Activated CD4-positive, alpha-beta T cell treated with anti-CD3 and anti-CD28 coated beads for 36 hours (primary cell): ENCODE measurements at regions not wholly inside any gene's neighbourhood (a gene's known extent, or its start where the extent isn't known, plus 50 kb on each side); places are given as distances from the start of the nearest gene placed in this dataset.
"Not testable (repeated sequence)": the region's sequence is repeated elsewhere in the genome, so short reads cannot be mapped to it uniquely, and the experiment has no call there.

ENCODE experiments used
- ATAC-seq: fragments of 200-7000 bp; cut with Tn5 transposase; one replicate; pipeline ENCODE4 v1.10.0; 2021; ENCODE audit warnings: mild to moderate bottlenecking, moderate library complexity
- CTCF ChIA-PET: fragments of 350-600 bp; sonication (Branson Sonifier 250); formaldehyde crosslinking; loops from one replicate; lab custom pipeline; 2021; ENCODE audit warnings: antibody characterized with exemption; lab: Charles Lee
- POLR2A ChIA-PET: fragments of 350-600 bp; sonication (Branson Sonifier 250); formaldehyde crosslinking; loops from one replicate; lab custom pipeline; 2021; ENCODE audit warnings: antibody characterized with exemption, inconsistent platforms; lab: Charles Lee
- DNase-seq: peaks from one replicate; pipeline ENCODE4 v3.0.0-alpha.2; 2020
- H3K27ac Mint-ChIP-seq: one replicate; pipeline ENCODE4 v1.8.0; 2021; ENCODE audit warnings: mixed read lengths
- H3K27me3 Mint-ChIP-seq: one replicate; pipeline ENCODE4 v1.8.0; 2021; ENCODE audit warnings: mixed read lengths
- H3K36me3 Mint-ChIP-seq: one replicate; pipeline ENCODE4 v1.8.0; 2021; ENCODE audit warnings: low read depth, mixed read lengths
- H3K4me1 Mint-ChIP-seq: one replicate; pipeline ENCODE4 v1.8.0; 2021; ENCODE audit warnings: mixed read lengths
- H3K4me3 Mint-ChIP-seq: one replicate; pipeline ENCODE4 v1.8.0; 2021; ENCODE audit warnings: mild to moderate bottlenecking, moderate library complexity, mixed read lengths
- H3K9me3 Mint-ChIP-seq: one replicate; pipeline ENCODE4 v1.8.0; 2021; ENCODE audit warnings: low read depth, mixed read lengths
- intact Hi-C, 2 experiments: fragments of 100-400 bp; cut with DNase I in 1 of 2; cut with micrococcal nuclease in 1 of 2; formaldehyde crosslinking; loops; one replicate each; pipeline versions ENCODE4 v1.14.2 to v1.15.1; 2022 to 2024; cut with DNase I, micrococcal nuclease

DNA sequence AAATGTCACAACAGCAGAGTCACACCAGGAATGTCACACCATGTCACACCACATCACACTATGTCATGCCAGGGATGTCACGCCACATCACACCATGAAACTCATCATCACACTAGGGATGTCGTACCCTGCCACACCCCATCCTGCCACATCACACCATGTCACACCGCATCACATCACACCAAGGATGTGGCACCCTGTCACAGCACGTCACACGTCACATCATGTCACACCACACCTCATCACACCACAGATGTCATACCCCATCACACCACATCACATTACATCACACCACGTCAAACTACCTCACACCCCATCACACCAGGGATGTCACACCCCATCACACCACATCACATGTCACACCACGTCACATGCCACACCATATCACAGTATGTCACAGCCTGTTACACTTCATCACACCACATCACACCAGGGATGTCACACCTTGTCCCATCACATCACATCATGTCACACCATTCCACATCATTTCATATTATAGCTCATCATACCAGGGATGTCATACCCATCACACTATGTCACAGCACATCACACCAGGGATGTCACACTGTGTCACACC lies 90.9 kb downstream of the TMEM121 start:
- Mint-ChIP-seq H3K36me3 (no peaks in the 10 kb centered on the region), H3K9me3 (no peaks in the 10 kb centered on the region), H3K27me3 (peaks cover 8% of the 10 kb centered on the region), H3K27ac (no peak overlapping the region), H3K4me3 (no peak overlapping the region), H3K4me1 (no peaks in the 10 kb centered on the region)
- intact Hi-C loops = loop anchor here (1.0 to 10.0 kb wide), 3 partner anchors 15 to 146 kb away; no protein-coding TSS in a partner anchor
- peak; percentile 35 for DNase-seq
- peak; percentile 16 for ATAC-seq
- ChIA-PET POLR2A (no interaction called here), CTCF (no interaction called here)

DNA sequence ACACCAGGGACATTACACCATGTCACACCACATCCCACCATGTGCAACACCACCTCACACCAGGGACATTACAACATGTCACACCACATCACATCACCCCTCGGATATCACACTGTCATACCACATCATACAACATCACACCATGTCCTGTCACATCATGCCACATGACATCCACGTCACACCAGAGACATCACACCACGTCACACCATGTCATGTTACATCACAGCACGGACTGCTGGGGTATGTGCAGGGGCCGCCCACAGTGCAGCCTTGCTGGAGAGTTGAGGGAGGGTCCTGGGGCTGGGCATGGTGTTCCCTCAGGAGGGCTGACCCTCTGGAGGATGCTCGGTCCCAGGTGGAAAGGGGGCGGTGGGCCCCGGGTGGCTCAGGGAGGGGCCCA lies 91.4 kb downstream of the TMEM121 start:
- not testable (repeated sequence) for ATAC-seq
- intact Hi-C loops = loop anchor here (1.0 to 10.0 kb wide), 3 partner anchors 14 to 145 kb away; no protein-coding TSS in a partner anchor

DNA sequence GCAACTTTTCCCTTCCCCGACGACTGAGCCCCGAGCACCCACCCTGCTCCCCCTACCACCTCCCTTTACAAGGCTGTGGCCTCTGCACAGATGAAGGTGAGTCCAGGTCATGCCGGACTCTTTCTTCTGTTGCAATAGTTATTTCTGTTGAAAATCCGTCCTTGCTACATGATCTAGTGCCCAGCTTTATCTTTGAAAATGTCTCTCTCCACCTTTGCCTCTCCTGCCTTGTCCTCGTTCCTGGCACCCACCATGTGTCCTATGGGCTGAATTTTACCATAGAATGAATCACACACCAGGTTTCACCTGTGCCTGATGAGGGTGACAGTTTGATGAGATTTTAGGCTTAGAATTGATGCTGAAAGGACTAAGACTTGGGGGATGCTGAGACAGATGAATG lies 92.9 kb downstream of the TMEM121 start:
- H3K27me3 Mint-ChIP-seq, H3K27ac Mint-ChIP-seq, CTCF ChIA-PET, H3K9me3 Mint-ChIP-seq, H3K4me1 Mint-ChIP-seq, POLR2A ChIA-PET, H3K36me3 Mint-ChIP-seq, ATAC-seq, DNase-seq, H3K4me3 Mint-ChIP-seq: not testable (repeated sequence)
- intact Hi-C loops = loop anchor here in 1 of 2 experiments (10.0 kb wide), 1 partner anchor 115 kb away; no protein-coding TSS in a partner anchor

More for the DNA sequence above, 91.4 kb downstream of the TMEM121 start:
- POLR2A ChIA-PET, H3K9me3 Mint-ChIP-seq, H3K4me3 Mint-ChIP-seq, DNase-seq, H3K4me1 Mint-ChIP-seq, H3K36me3 Mint-ChIP-seq, CTCF ChIA-PET, H3K27ac Mint-ChIP-seq, H3K27me3 Mint-ChIP-seq: not testable (repeated sequence)

DNA sequence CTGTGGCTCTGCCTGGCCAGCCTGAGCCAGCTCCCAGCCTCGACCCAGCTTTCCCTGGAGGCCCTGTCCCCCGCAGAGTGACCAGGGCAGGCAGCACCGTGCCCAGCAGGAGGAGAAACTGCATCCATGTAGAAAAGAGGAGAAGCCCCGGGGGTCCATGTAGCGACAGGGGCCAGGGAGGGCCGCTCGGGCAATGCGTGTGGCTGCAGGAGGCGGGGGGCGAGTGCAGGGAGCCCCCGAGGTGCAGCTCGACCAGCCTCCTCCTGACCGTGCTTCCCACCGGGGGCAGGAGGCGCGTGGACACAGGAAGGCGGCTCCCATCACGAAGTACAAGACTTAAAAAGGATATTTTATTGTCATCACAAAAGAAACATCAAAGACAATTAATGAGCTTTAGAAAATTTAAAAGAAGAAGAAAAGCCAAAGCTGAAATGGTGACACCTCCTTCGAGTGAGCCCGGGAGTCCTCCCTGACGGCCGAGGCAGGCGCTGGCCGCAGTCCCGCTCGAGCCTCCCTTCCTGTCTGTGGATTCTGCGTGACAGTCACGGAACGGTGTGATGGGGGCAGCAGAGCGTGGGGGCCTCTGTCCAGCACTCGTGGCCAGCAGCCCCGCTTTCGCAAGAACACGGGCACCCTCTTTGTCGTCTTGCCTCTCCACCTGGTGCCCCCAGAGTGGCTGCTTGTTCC lies 93.9 kb downstream of the TMEM121 start:
- intact Hi-C loops, H3K4me1 Mint-ChIP-seq, H3K4me3 Mint-ChIP-seq, DNase-seq, H3K9me3 Mint-ChIP-seq, H3K27ac Mint-ChIP-seq, CTCF ChIA-PET, H3K27me3 Mint-ChIP-seq, POLR2A ChIA-PET, H3K36me3 Mint-ChIP-seq, ATAC-seq: not testable (repeated sequence)

DNA sequence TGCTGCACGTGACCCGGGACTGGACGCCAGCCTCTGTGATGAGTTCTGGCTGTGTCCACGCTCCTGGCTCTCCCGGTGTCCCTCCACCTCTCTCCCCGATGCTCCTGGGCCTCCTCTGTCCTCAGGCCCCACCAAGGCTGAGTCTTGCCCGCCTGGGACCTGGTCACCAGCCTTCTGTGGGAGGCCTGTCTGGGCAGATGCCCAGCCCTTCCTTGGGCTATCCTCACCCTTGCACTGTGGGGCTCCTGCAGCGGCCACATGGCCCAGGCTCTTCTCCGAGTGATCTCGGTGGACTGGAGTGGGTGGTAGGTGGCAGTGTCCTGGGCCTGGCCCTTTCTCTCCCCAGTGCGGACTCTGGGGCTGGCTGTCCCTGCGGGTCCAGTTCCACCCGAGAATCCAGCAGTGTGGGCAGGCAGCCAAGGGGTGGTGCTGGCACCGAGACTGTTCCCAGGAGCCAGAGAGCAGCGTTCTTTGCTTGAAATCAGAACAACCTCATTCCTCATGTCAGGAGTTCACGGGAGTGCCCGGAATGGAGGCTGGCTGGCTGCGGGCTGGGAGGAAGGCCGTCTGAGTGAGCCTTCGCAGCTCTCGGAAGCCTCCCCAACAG lies 94.6 kb downstream of the TMEM121 start:
- intact Hi-C loops, H3K27ac Mint-ChIP-seq, POLR2A ChIA-PET, H3K36me3 Mint-ChIP-seq, CTCF ChIA-PET, DNase-seq, ATAC-seq, H3K4me1 Mint-ChIP-seq, H3K4me3 Mint-ChIP-seq, H3K9me3 Mint-ChIP-seq, H3K27me3 Mint-ChIP-seq: not testable (repeated sequence)

DNA sequence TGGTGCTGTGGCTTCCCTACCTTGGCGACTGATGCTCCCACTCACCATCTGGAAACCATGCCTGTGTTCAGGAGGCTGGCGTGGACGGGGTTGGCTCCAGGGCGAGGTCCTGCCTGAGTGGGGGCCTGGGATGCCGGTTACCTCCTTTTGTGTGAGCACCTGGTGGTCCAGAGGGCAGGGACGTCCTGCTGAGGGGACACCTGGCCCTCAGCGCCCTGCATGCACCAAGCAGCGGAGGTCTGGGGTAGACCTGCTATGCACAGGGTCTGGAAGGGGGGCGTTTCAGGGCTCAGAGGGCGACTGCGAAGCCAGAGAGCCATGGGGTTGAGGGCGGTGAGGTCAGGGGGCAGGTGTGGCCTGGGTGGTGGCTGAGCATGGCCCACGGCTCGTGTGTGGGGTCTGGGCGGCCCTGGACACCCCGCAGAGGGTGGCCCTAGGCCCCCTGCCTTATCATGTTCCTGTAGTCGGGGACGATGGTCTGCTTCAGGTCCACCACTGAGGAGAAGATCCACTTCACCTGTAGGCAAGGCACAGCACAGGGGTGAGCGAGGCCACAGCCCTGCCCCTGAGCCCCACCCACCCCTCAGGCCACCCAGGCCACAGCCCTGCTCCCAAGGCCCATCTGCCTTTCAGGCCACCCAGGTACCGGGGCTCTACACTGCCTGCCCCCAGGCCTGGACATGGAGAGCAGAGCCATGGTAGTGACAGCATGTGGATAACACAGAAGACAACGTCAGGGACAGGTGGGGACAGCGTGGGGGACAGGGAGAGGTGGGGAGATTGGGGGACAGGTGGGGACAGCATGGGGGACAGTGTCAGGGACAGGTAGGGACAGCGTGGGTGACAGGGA lies 95.3 kb downstream of the TMEM121 start:
- POLR2A ChIA-PET, DNase-seq: not testable (repeated sequence)

DNA sequence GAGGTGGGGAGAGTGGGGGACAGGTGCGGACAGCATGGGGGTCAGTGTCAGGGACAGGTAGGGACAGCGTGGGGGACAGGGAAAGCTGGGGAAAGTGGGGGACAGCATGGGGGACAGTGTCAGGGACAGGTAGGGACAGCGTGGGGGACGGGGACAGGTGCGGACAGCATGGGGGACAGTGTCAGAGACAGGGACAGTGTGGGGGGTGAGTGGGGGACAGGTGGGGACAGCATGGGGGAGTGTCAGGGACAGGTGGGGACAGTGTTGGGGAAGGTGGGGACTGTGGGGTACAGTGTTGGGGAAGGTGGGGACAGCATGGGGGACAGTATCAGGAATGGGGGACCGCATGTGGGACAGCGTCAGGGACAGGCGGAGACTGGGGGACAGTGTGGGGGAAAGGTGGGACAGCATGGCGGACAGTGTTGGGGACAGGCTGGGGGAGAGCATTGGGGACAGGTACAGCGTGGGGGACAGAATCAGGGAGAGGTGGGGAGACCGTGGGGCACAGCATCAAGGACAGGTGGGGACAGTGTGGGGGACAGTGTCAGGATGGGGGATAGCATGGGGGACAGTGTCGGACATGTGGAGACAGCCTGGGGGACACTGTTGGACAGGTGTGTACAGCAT lies 96.1 kb downstream of the TMEM121 start:
- no peaks in the 10 kb centered on the region for H3K4me1 Mint-ChIP-seq
- H3K9me3 Mint-ChIP-seq = no peaks in the 10 kb centered on the region
- peaks cover 4% of the 10 kb centered on the region for H3K27me3 Mint-ChIP-seq
- no peak for ATAC-seq
- intact Hi-C loops = no loop called here
- no peak overlapping the region for H3K4me3 Mint-ChIP-seq
- ChIA-PET POLR2A (no interaction called here), CTCF (no interaction called here)
- H3K36me3 Mint-ChIP-seq = no peaks in the 10 kb centered on the region
- no peak for DNase-seq
- no peak overlapping the region for H3K27ac Mint-ChIP-seq

More for the DNA sequence above, 95.3 kb downstream of the TMEM121 start:
- intact Hi-C loops, ATAC-seq, H3K36me3 Mint-ChIP-seq, H3K4me1 Mint-ChIP-seq, H3K27me3 Mint-ChIP-seq, H3K9me3 Mint-ChIP-seq, CTCF ChIA-PET, H3K4me3 Mint-ChIP-seq, H3K27ac Mint-ChIP-seq: not testable (repeated sequence)

DNA sequence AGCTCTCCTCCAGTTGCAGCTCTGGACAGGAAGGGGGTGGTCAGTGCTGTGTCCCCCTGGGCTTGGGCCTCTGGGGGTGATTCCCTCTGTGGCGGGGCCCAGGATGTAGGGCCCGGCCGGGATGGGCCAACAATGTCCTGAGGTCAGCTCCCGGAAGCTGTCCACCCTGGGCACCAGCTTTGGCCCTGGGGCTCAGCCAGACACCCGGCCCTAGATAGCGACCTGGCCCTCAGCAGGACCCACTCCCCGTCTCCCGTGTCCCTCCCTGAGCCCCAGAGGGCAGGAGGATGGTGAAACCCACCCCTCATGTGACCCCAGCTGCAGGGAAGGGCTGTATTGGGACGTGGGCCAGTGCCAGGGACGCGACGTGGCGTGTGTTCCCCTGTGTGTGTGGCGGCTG lies 96.8 kb downstream of the TMEM121 start:
- CTCF ChIA-PET, H3K27ac Mint-ChIP-seq, intact Hi-C loops, H3K4me1 Mint-ChIP-seq, H3K4me3 Mint-ChIP-seq, DNase-seq, H3K36me3 Mint-ChIP-seq, ATAC-seq, POLR2A ChIA-PET, H3K9me3 Mint-ChIP-seq, H3K27me3 Mint-ChIP-seq: not testable (repeated sequence)

DNA sequence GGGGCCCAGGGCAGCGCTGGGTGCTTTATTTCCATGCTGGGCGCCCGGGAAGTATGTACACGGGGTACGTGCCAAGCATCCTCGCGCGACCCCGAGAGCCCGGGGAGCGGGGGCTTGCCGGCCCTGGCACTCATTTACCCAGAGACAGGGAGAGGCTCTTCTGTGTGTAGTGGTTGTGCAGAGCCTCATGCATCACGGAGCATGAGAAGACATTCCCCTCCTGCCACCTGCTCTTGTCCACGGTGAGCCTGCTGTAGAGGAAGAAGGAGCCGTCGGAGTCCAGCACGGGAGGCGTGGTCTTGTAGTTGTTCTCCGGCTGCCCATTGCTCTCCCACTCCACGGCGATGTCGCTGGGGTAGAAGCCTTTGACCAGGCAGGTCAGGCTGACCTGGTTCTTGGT lies 98.0 kb downstream of the TMEM121 start:
- intact Hi-C loops, H3K9me3 Mint-ChIP-seq, POLR2A ChIA-PET, H3K4me3 Mint-ChIP-seq, DNase-seq, H3K4me1 Mint-ChIP-seq, H3K27ac Mint-ChIP-seq, H3K36me3 Mint-ChIP-seq, H3K27me3 Mint-ChIP-seq, CTCF ChIA-PET, ATAC-seq: not testable (repeated sequence)

DNA sequence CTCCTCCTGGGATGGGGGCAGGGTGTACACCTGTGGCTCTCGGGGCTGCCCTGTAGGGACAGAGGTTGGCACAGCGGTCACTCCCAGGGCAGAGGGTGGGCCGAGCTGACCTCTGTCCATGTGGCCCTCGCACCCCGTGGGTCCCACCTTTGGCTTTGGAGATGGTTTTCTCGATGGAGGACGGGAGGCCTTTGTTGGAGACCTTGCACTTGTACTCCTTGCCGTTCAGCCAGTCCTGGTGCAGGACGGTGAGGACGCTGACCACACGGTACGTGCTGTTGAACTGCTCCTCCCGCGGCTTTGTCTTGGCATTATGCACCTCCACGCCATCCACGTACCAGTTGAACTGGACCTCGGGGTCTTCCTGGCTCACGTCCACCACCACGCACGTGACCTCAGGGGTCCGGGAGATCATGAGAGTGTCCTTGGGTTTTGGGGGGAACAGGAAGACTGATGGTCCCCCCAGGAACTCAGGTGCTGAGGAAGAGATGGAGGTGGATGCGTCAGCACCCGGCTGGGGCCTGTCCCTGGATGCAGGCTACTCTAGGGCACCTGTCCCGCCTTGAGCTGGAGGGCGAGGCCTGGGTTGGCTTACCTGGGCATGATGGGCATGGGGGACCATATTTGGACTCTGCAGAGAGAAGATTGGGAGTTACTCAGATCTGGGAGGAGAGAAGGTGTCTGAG lies 98.5 kb downstream of the TMEM121 start:
- H3K36me3 Mint-ChIP-seq, POLR2A ChIA-PET, DNase-seq, H3K4me1 Mint-ChIP-seq, intact Hi-C loops, H3K4me3 Mint-ChIP-seq, H3K27me3 Mint-ChIP-seq, ATAC-seq, CTCF ChIA-PET, H3K27ac Mint-ChIP-seq, H3K9me3 Mint-ChIP-seq: not testable (repeated sequence)

DNA sequence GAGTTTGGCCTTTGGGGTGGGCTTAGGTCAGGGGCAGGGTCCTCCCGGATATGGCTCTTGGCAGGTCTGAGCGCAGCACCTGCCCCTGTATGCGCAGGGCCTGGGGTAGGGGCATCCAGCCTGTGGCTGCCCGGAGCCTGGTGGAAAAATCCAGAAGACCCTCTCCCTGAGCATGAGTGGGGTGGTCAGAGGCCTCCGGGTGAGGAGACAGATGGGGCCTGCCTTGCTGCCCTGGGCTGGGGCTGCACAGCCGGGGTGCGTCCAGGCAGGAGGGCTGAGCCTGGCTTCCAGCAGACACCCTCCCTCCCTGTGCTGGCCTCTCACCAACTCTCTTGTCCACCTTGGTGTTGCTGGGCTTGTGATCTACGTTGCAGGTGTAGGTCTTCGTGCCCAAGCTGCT lies 99.1 kb downstream of the TMEM121 start:
- H3K27ac Mint-ChIP-seq, H3K4me1 Mint-ChIP-seq, intact Hi-C loops, H3K9me3 Mint-ChIP-seq, H3K27me3 Mint-ChIP-seq, H3K4me3 Mint-ChIP-seq, ATAC-seq, POLR2A ChIA-PET, DNase-seq, CTCF ChIA-PET, H3K36me3 Mint-ChIP-seq: not testable (repeated sequence)
